ENCODE measurements at regions not wholly inside any gene's neighbourhood (a gene's known extent, or its start where the extent isn't known, plus 50 kb on each side); places are given as distances from the start of the nearest gene placed in this dataset.

- POLR2A ChIA-PET, result no interaction called here
- Mint-ChIP-seq H3K4me3 (no peak overlapping the region), H3K4me1 (no peaks in the 10 kb centered on the region), H3K9me3 (peaks cover 0 to 13% (median 5%) of the 10 kb centered on the region in 5 donors), H3K27ac (no peak overlapping the region), H3K27me3 (no peaks in the 10 kb centered on the region), H3K36me3 (peaks cover 0 to 3% (median 0%) of the 10 kb centered on the region in 3 donors)
- no peak for DNase-seq
- no peak overlapping the region for H3K27ac ChIP-seq (ENCODE audit: low read depth, low read length)
- H3K4me1 ChIP-seq (ENCODE audit: insufficient read depth, low read length), result no peaks in the 10 kb centered on the region
- no peaks in the 10 kb centered on the region for H3K36me3 ChIP-seq (ENCODE audit: insufficient read depth, low read length)
- no peak overlapping the region for H3K4me3 ChIP-seq (ENCODE audit: low read length)
- H3K9me3 ChIP-seq (ENCODE audit: low read length), result no peaks in the 10 kb centered on the region
- no peaks in the 10 kb centered on the region for H3K27me3 ChIP-seq (ENCODE audit: insufficient read depth, low read length, poor library complexity, severe bottlenecking)
- CTCF ChIA-PET, result no interaction called here
These were observed 336.6 kb upstream of the LYPLAL1 start for GRCh38 chr1:218837051-218837450.

- Histone ChIP-seq H3K27ac (ENCODE audit: low read depth, low read length) (no peak overlapping the region), H3K9me3 (ENCODE audit: low read length) (no peaks in the 10 kb centered on the region), H3K4me3 (ENCODE audit: low read length) (no peak overlapping the region), H3K36me3 (ENCODE audit: insufficient read depth, low read length) (no peaks in the 10 kb centered on the region), H3K27me3 (ENCODE audit: insufficient read depth, low read length, poor library complexity, severe bottlenecking) (no peaks in the 10 kb centered on the region), H3K4me1 (ENCODE audit: insufficient read depth, low read length) (no peaks in the 10 kb centered on the region)
- Mint-ChIP-seq H3K4me1 (no peaks in the 10 kb centered on the region), H3K36me3 (peaks cover 0 to 2% (median 0%) of the 10 kb centered on the region in 3 donors), H3K27me3 (no peaks in the 10 kb centered on the region), H3K27ac (no peak overlapping the region), H3K4me3 (no peak overlapping the region), H3K9me3 (peaks cover 0 to 14% (median 9%) of the 10 kb centered on the region in 5 donors)
- ChIA-PET CTCF (no interaction called here), POLR2A (no interaction called here)
- DNase-seq, result no peak
These were observed 328.1 kb upstream of the LYPLAL1 start for GRCh38 chr1:218845589-218845988.

GRCh38 chr1:218846181-218846580, 327.5 kb upstream of the LYPLAL1 start:
- no peak overlapping the region for H3K4me3 ChIP-seq (ENCODE audit: low read length)
- no peaks in the 10 kb centered on the region for H3K36me3 ChIP-seq (ENCODE audit: insufficient read depth, low read length)
- no peaks in the 10 kb centered on the region for H3K4me1 ChIP-seq (ENCODE audit: insufficient read depth, low read length)
- ChIA-PET POLR2A (no interaction called here), CTCF (no interaction called here)
- H3K9me3 ChIP-seq (ENCODE audit: low read length), result no peaks in the 10 kb centered on the region
- H3K9me3 Mint-ChIP-seq, result peaks cover 0 to 12% (median 7%) of the 10 kb centered on the region in 5 donors
- no peak for DNase-seq
- H3K4me1 Mint-ChIP-seq, result no peaks in the 10 kb centered on the region
- H3K36me3 Mint-ChIP-seq, result no peaks in the 10 kb centered on the region
- H3K27ac Mint-ChIP-seq, result no peak overlapping the region
- no peak overlapping the region for H3K4me3 Mint-ChIP-seq
- no peak overlapping the region for H3K27ac ChIP-seq (ENCODE audit: low read depth, low read length)
- no peaks in the 10 kb centered on the region for H3K27me3 Mint-ChIP-seq
- H3K27me3 ChIP-seq (ENCODE audit: insufficient read depth, low read length, poor library complexity, severe bottlenecking), result no peaks in the 10 kb centered on the region

- H3K27ac ChIP-seq (ENCODE audit: low read depth, low read length), result no peak overlapping the region
- H3K9me3 ChIP-seq (ENCODE audit: low read length), result no peaks in the 10 kb centered on the region
- Mint-ChIP-seq H3K4me3 (no peak overlapping the region), H3K36me3 (no peaks in the 10 kb centered on the region), H3K9me3 (peaks cover 0 to 12% (median 5%) of the 10 kb centered on the region in 5 donors), H3K27ac (no peak overlapping the region), H3K27me3 (no peaks in the 10 kb centered on the region), H3K4me1 (no peaks in the 10 kb centered on the region)
- no peak overlapping the region for H3K4me3 ChIP-seq (ENCODE audit: low read length)
- H3K4me1 ChIP-seq (ENCODE audit: insufficient read depth, low read length), result no peaks in the 10 kb centered on the region
- ChIA-PET CTCF (no interaction called here), POLR2A (no interaction called here)
- no peaks in the 10 kb centered on the region for H3K27me3 ChIP-seq (ENCODE audit: insufficient read depth, low read length, poor library complexity, severe bottlenecking)
- DNase-seq, result no peak
- no peaks in the 10 kb centered on the region for H3K36me3 ChIP-seq (ENCODE audit: insufficient read depth, low read length)
These were observed 326.4 kb upstream of the LYPLAL1 start for GRCh38 chr1:218847089-218847768.

GRCh38 chr1:218848009-218848408, 325.7 kb upstream of the LYPLAL1 start:
- H3K4me1 ChIP-seq (ENCODE audit: insufficient read depth, low read length), result no peaks in the 10 kb centered on the region
- Mint-ChIP-seq H3K4me1 (no peaks in the 10 kb centered on the region), H3K27me3 (no peaks in the 10 kb centered on the region), H3K36me3 (no peaks in the 10 kb centered on the region), H3K27ac (no peak overlapping the region), H3K4me3 (no peak overlapping the region), H3K9me3 (peaks cover 0 to 12% (median 4%) of the 10 kb centered on the region in 5 donors)
- no peaks in the 10 kb centered on the region for H3K27me3 ChIP-seq (ENCODE audit: insufficient read depth, low read length, poor library complexity, severe bottlenecking)
- H3K4me3 ChIP-seq (ENCODE audit: low read length), result no peak overlapping the region
- H3K27ac ChIP-seq (ENCODE audit: low read depth, low read length), result no peak overlapping the region
- DNase-seq, result no peak
- H3K9me3 ChIP-seq (ENCODE audit: low read length), result no peaks in the 10 kb centered on the region
- ChIA-PET CTCF (no interaction called here), POLR2A (no interaction called here)
- no peaks in the 10 kb centered on the region for H3K36me3 ChIP-seq (ENCODE audit: insufficient read depth, low read length)

GRCh38 chr1:218850367-218850766, 323.3 kb upstream of the LYPLAL1 start:
- ChIA-PET POLR2A (no interaction called here), CTCF (no interaction called here)
- H3K27me3 ChIP-seq (ENCODE audit: insufficient read depth, low read length, poor library complexity, severe bottlenecking), result no peaks in the 10 kb centered on the region
- Mint-ChIP-seq H3K4me1 (no peaks in the 10 kb centered on the region), H3K27me3 (no peaks in the 10 kb centered on the region), H3K36me3 (no peaks in the 10 kb centered on the region), H3K4me3 (no peak overlapping the region), H3K9me3 (peaks cover 0 to 10% (median 4%) of the 10 kb centered on the region in 5 donors), H3K27ac (no peak overlapping the region)
- DNase-seq, result no peak
- no peaks in the 10 kb centered on the region for H3K4me1 ChIP-seq (ENCODE audit: insufficient read depth, low read length)
- H3K36me3 ChIP-seq (ENCODE audit: insufficient read depth, low read length), result no peaks in the 10 kb centered on the region
- H3K4me3 ChIP-seq (ENCODE audit: low read length), result no peak overlapping the region
- H3K27ac ChIP-seq (ENCODE audit: low read depth, low read length), result no peak overlapping the region
- H3K9me3 ChIP-seq (ENCODE audit: low read length), result no peaks in the 10 kb centered on the region

DNA sequence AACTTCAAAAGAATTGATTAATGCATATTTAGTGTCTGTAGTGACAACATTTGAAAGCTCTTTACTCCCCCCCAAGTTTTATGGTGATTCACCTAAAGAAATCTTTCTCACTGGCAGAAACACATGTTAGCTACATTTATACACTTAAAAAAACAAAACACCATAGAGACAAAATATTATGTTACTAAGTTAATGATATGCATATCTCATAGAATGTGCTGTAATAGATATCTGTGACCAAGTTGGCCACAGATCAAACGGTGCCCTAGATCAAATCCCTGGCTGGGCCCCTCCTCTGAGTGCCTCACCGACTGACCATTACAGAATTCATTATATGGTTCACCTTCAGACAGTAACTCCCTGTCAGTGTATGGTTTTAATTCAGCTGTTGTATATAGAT, 322.1 kb upstream of the LYPLAL1 start:
- CTCF ChIA-PET, result no interaction called here
- Histone ChIP-seq H3K9me3 (ENCODE audit: low read length) (no peaks in the 10 kb centered on the region), H3K4me1 (ENCODE audit: insufficient read depth, low read length) (no peaks in the 10 kb centered on the region), H3K27ac (ENCODE audit: low read depth, low read length) (no peak overlapping the region), H3K27me3 (ENCODE audit: insufficient read depth, low read length, poor library complexity, severe bottlenecking) (no peaks in the 10 kb centered on the region), H3K4me3 (ENCODE audit: low read length) (no peak overlapping the region), H3K36me3 (ENCODE audit: insufficient read depth, low read length) (no peaks in the 10 kb centered on the region)
- POLR2A ChIA-PET, result no interaction called here
- H3K27ac Mint-ChIP-seq, result no peak overlapping the region
- no peak for DNase-seq
- no peaks in the 10 kb centered on the region for H3K27me3 Mint-ChIP-seq
- peaks cover 0 to 6% (median 5%) of the 10 kb centered on the region in 5 donors for H3K9me3 Mint-ChIP-seq
- no peaks in the 10 kb centered on the region for H3K36me3 Mint-ChIP-seq
- H3K4me1 Mint-ChIP-seq, result no peaks in the 10 kb centered on the region
- no peak overlapping the region for H3K4me3 Mint-ChIP-seq

- no peaks in the 10 kb centered on the region for H3K36me3 Mint-ChIP-seq
- no peaks in the 10 kb centered on the region for H3K9me3 ChIP-seq (ENCODE audit: low read length)
- no peak overlapping the region for H3K27ac ChIP-seq (ENCODE audit: low read depth, low read length)
- no peak overlapping the region for H3K27ac Mint-ChIP-seq
- no peaks in the 10 kb centered on the region for H3K36me3 ChIP-seq (ENCODE audit: insufficient read depth, low read length)
- H3K9me3 Mint-ChIP-seq, result peaks cover 0 to 6% (median 4%) of the 10 kb centered on the region in 5 donors
- no peaks in the 10 kb centered on the region for H3K27me3 Mint-ChIP-seq
- H3K4me3 ChIP-seq (ENCODE audit: low read length), result no peak overlapping the region
- H3K4me1 ChIP-seq (ENCODE audit: insufficient read depth, low read length), result no peaks in the 10 kb centered on the region
- H3K4me1 Mint-ChIP-seq, result no peaks in the 10 kb centered on the region
- H3K27me3 ChIP-seq (ENCODE audit: insufficient read depth, low read length, poor library complexity, severe bottlenecking), result no peaks in the 10 kb centered on the region
- CTCF ChIA-PET, result no interaction called here
- no peak for DNase-seq
- no peak overlapping the region for H3K4me3 Mint-ChIP-seq
- POLR2A ChIA-PET, result no interaction called here
These were observed 321.2 kb upstream of the LYPLAL1 start for GRCh38 chr1:218852527-218852926.

GRCh38 chr1:218863987-218864386, 309.7 kb upstream of the LYPLAL1 start:
- Histone ChIP-seq H3K27ac (ENCODE audit: low read depth, low read length) (no peak overlapping the region), H3K9me3 (ENCODE audit: low read length) (no peaks in the 10 kb centered on the region), H3K4me1 (ENCODE audit: insufficient read depth, low read length) (no peaks in the 10 kb centered on the region), H3K36me3 (ENCODE audit: insufficient read depth, low read length) (no peaks in the 10 kb centered on the region), H3K27me3 (ENCODE audit: insufficient read depth, low read length, poor library complexity, severe bottlenecking) (no peaks in the 10 kb centered on the region), H3K4me3 (ENCODE audit: low read length) (no peak overlapping the region)
- H3K27me3 Mint-ChIP-seq, result no peaks in the 10 kb centered on the region
- H3K9me3 Mint-ChIP-seq, result peaks cover 0 to 4% (median 0%) of the 10 kb centered on the region in 5 donors
- H3K27ac Mint-ChIP-seq, result no peak overlapping the region
- H3K4me3 Mint-ChIP-seq, result no peak overlapping the region
- CTCF ChIA-PET, result no interaction called here
- no peaks in the 10 kb centered on the region for H3K36me3 Mint-ChIP-seq
- POLR2A ChIA-PET, result no interaction called here
- no peak for DNase-seq
- no peaks in the 10 kb centered on the region for H3K4me1 Mint-ChIP-seq
